H9 (cell line): ENCODE measurements at regions not wholly inside any gene's neighbourhood (a gene's known extent, or its start where the extent isn't known, plus 50 kb on each side); places are given as distances from the start of the nearest gene placed in this dataset.

ENCODE experiments used
- DNase-seq: peaks from one replicate; pipeline ENCODE4 v3.0.0-alpha.2; 2017
- H2AFZ ChIP-seq: one replicate; pipeline ENCODE4 v1.6.1; 2013; ENCODE audit warnings: mild to moderate bottlenecking, low read length, control low read depth, moderate library complexity
- H2AK5ac ChIP-seq: 2 replicates; pipeline ENCODE4 v1.6.1; 2013; ENCODE audit warnings: low read length, control low read depth, mixed read lengths; ENCODE audit not compliant: insufficient read length
- H2BK120ac ChIP-seq: one replicate; pipeline ENCODE4 v1.6.1; 2013; ENCODE audit warnings: low read depth, mild to moderate bottlenecking, low read length, control low read depth, inconsistent platforms; ENCODE audit not compliant: poor library complexity, severe bottlenecking
- H2BK12ac ChIP-seq: 2 replicates; pipeline ENCODE4 v1.6.1; 2013; ENCODE audit warnings: low read length, control low read depth, mixed read lengths, low read depth; ENCODE audit not compliant: insufficient read length
- H2BK15ac ChIP-seq: 2 replicates; pipeline ENCODE4 v1.6.1; 2013; ENCODE audit warnings: low read depth, low read length, control low read depth
- H2BK20ac ChIP-seq: one replicate; pipeline ENCODE4 v1.6.1; 2013; ENCODE audit warnings: low read depth, mild to moderate bottlenecking, low read length, control low read depth, inconsistent platforms; ENCODE audit not compliant: poor library complexity, severe bottlenecking
- H2BK5ac ChIP-seq: 2 replicates; pipeline ENCODE4 v1.6.1; 2013; ENCODE audit warnings: low read length, control low read depth, mixed read lengths; ENCODE audit not compliant: insufficient read length
- H3K14ac ChIP-seq: 2 replicates; pipeline ENCODE4 v1.6.1; 2013; ENCODE audit warnings: low read length, control low read depth; ENCODE audit not compliant: insufficient read depth
- H3K18ac ChIP-seq: 2 replicates; pipeline ENCODE4 v1.6.1; 2013; ENCODE audit warnings: low read depth, mild to moderate bottlenecking, mixed read lengths, low read length, control low read depth; ENCODE audit not compliant: insufficient read length
- H3K23ac ChIP-seq: 2 replicates; pipeline ENCODE4 v1.6.1; 2013; ENCODE audit warnings: low read length, control low read depth, mixed read lengths, low read depth; ENCODE audit not compliant: insufficient read length
- H3K23me2 ChIP-seq: 2 replicates; pipeline ENCODE4 v1.6.1; 2013; ENCODE audit warnings: low read depth, mild to moderate bottlenecking, mixed read lengths, low read length, control low read depth; ENCODE audit not compliant: insufficient read length, poor library complexity, severe bottlenecking
- H3K27ac ChIP-seq: 2 replicates; pipeline ENCODE4 v1.5.1; 2013; ENCODE audit warnings: low read length, control low read depth, mixed read lengths, low read depth; ENCODE audit not compliant: insufficient read length
- H3K27me3 ChIP-seq: 2 replicates; pipeline ENCODE4 v1.6.1; 2013; ENCODE audit warnings: low read length, control low read depth, inconsistent platforms; ENCODE audit not compliant: insufficient read depth
- H3K4ac ChIP-seq: 2 replicates; pipeline ENCODE4 v1.6.1; 2013; ENCODE audit warnings: low read depth, mild to moderate bottlenecking, control low read depth, inconsistent platforms, low read length, moderate library complexity
- H3K4me1 ChIP-seq: 2 replicates; pipeline ENCODE4 v1.6.1; 2013; ENCODE audit warnings: low read length, control low read depth, inconsistent platforms; ENCODE audit not compliant: insufficient read depth
- H3K4me2 ChIP-seq: 2 replicates; pipeline ENCODE4 v1.6.1; 2013; ENCODE audit warnings: low read length, control low read depth, mixed read lengths; ENCODE audit not compliant: insufficient read length, insufficient read depth
- H3K56ac ChIP-seq: 2 replicates; pipeline ENCODE4 v1.6.1; 2013; ENCODE audit warnings: low read depth, mild to moderate bottlenecking, mixed read lengths, low read length, control low read depth; ENCODE audit not compliant: insufficient read length
- H3K79me1 ChIP-seq: 2 replicates; pipeline ENCODE4 v1.6.1; 2013; ENCODE audit warnings: low read depth, mild to moderate bottlenecking, moderate library complexity, low read length, control low read depth, inconsistent platforms; ENCODE audit not compliant: insufficient read depth, poor library complexity, severe bottlenecking
- H3K79me2 ChIP-seq: 2 replicates; pipeline ENCODE4 v1.6.1; 2013; ENCODE audit warnings: low read length, control low read depth, inconsistent platforms; ENCODE audit not compliant: insufficient read depth
- H3K9ac ChIP-seq: 2 replicates; pipeline ENCODE4 v1.6.1; 2013; ENCODE audit warnings: low read length, control low read depth, mixed read lengths; ENCODE audit not compliant: insufficient read length; ENCODE audit errors: extremely low read depth
- H3K9me3 ChIP-seq: one replicate; pipeline ENCODE4 v1.6.1; 2013; ENCODE audit warnings: low read depth, low read length, inconsistent platforms; ENCODE audit not compliant: control insufficient read depth
- H3T11ph ChIP-seq: one replicate; pipeline ENCODE4 v1.6.1; 2013; ENCODE audit warnings: mild to moderate bottlenecking, low read length, control low read depth, inconsistent platforms
- H4K20me1 ChIP-seq: one replicate; pipeline ENCODE4 v1.6.1; 2013; ENCODE audit not compliant: control insufficient read depth, insufficient read length, insufficient read depth
- H4K5ac ChIP-seq: 2 replicates; pipeline ENCODE4 v1.6.1; 2013; ENCODE audit warnings: low read depth, mild to moderate bottlenecking, mixed read lengths, low read length, control low read depth; ENCODE audit not compliant: insufficient read length
- H4K8ac ChIP-seq: replicated peaks from 2 replicates; pipeline ENCODE4 v1.6.1; 2013; ENCODE audit warnings: low read length, control low read depth, mixed read lengths, low read depth; ENCODE audit not compliant: insufficient read length
- H4K91ac ChIP-seq: 2 replicates; pipeline ENCODE4 v1.6.1; 2013; ENCODE audit warnings: low read depth, mild to moderate bottlenecking, moderate library complexity, mixed read lengths, low read length, control low read depth; ENCODE audit not compliant: insufficient read length
- H3K27ac Mint-ChIP-seq, 3 experiments: 2 replicates in 2 of 3; 3 replicates in 1 of 3; pipeline ENCODE4 v1.8.0; 2020 to 2021; ENCODE audit warnings: mixed read lengths in 3 of 3, mild to moderate bottlenecking in 1 of 3, moderate library complexity in 1 of 3
- H3K27me3 Mint-ChIP-seq: 2 replicates; pipeline ENCODE4 v1.8.0; 2021; ENCODE audit warnings: low read depth, mild to moderate bottlenecking, moderate library complexity, mixed read lengths
- H3K36me3 Mint-ChIP-seq, 3 experiments: 2 replicates in 2 of 3; 3 replicates in 1 of 3; pipeline ENCODE4 v1.8.0; 2020 to 2021; ENCODE audit warnings: low read depth in 3 of 3, mixed read lengths in 3 of 3; ENCODE audit not compliant: insufficient read depth in 1 of 3
- H3K4me1 Mint-ChIP-seq, 2 experiments: 2 replicates each; pipeline ENCODE4 v1.8.0; 2020; ENCODE audit warnings: mixed read lengths in 2 of 2
- H3K4me3 Mint-ChIP-seq, 2 experiments: 2 replicates in 1 of 2; 3 replicates in 1 of 2; pipeline ENCODE4 v1.8.0; 2020 to 2021; ENCODE audit warnings: mild to moderate bottlenecking in 2 of 2, mixed read lengths in 2 of 2, moderate library complexity in 1 of 2
- H3K9me3 Mint-ChIP-seq, 2 experiments: 2 replicates in 1 of 2; 3 replicates in 1 of 2; pipeline ENCODE4 v1.8.0; 2020; ENCODE audit warnings: mild to moderate bottlenecking in 2 of 2, mixed read lengths in 2 of 2, moderate library complexity in 1 of 2
- WGBS: extraction: QIAGEN DNeasy Blood & Tissue Kit; methylation state at CpG from one replicate; pipeline ENCODE4 v1.1.7; 2013; ENCODE audit warnings: missing lambda C conversion rate, low lambda C conversion rate, mixed read lengths; ENCODE audit not compliant: insufficient read length; ENCODE audit errors: extremely low coverage; 5-methylcytosine and 5-hydroxymethylcytosine counted together
- TF ChIP-seq, protein P1 (sequence below): fragments of 200-600 bp; sonication (generic); conservative IDR thresholded peaks from 3 replicates; pipeline ENCODE4 v1.8.0; 2021; ENCODE audit warnings: antibody characterized with exemption, mild to moderate bottlenecking

GRCh38 chr2:4091869-4092268 is 388.5 kb downstream of the DCDC2C start:
- H2AK5ac ChIP-seq = no peak overlapping the region
- H4K8ac ChIP-seq = no peak overlapping the region
- no peak overlapping the region for H4K91ac ChIP-seq
- no peaks in the 10 kb centered on the region for H3K23me2 ChIP-seq
- no peak overlapping the region for H2BK5ac ChIP-seq
- no peak overlapping the region for H4K5ac ChIP-seq
- no peak overlapping the region for H2BK12ac ChIP-seq
- H3K4me2 ChIP-seq = no peak overlapping the region
- no peak overlapping the region for H2BK20ac ChIP-seq
- no peak overlapping the region for H3K18ac ChIP-seq
- H4K20me1 ChIP-seq = no peaks in the 10 kb centered on the region
- H3K36me3 Mint-ChIP-seq = no peaks in the 10 kb centered on the region; a peak in 1 of 7 replicates
- H3K4me1 Mint-ChIP-seq = peaks cover 12 to 13% of the 10 kb centered on the region in 2 experiments
- H3K4ac ChIP-seq = no peak overlapping the region
- H2AFZ ChIP-seq = no peak overlapping the region
- H3K9me3 ChIP-seq = no peaks in the 10 kb centered on the region
- H3K4me1 ChIP-seq = peaks cover 4% of the 10 kb centered on the region; the same call in 1 of the 2 replicates
- H3K14ac ChIP-seq = no peak overlapping the region
- no peaks in the 10 kb centered on the region; a peak in 1 of 5 replicates for H3K9me3 Mint-ChIP-seq
- no peak overlapping the region for H3K9ac ChIP-seq
- H3K23ac ChIP-seq = no peak overlapping the region
- H3K56ac ChIP-seq = no peak overlapping the region
- DNase-seq = no peak
- no CpG with 5 or more reads among the region's 3 CpGs for WGBS
- TF ChIP-seq, protein P1, sequence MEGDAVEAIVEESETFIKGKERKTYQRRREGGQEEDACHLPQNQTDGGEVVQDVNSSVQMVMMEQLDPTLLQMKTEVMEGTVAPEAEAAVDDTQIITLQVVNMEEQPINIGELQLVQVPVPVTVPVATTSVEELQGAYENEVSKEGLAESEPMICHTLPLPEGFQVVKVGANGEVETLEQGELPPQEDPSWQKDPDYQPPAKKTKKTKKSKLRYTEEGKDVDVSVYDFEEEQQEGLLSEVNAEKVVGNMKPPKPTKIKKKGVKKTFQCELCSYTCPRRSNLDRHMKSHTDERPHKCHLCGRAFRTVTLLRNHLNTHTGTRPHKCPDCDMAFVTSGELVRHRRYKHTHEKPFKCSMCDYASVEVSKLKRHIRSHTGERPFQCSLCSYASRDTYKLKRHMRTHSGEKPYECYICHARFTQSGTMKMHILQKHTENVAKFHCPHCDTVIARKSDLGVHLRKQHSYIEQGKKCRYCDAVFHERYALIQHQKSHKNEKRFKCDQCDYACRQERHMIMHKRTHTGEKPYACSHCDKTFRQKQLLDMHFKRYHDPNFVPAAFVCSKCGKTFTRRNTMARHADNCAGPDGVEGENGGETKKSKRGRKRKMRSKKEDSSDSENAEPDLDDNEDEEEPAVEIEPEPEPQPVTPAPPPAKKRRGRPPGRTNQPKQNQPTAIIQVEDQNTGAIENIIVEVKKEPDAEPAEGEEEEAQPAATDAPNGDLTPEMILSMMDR = no peak
- H3K4me3 Mint-ChIP-seq = no peak overlapping the region
- no peak overlapping the region for H3K27ac ChIP-seq
- no peak overlapping the region for H2BK120ac ChIP-seq
- no peaks in the 10 kb centered on the region for H3K27me3 ChIP-seq
- H3T11ph ChIP-seq = no peak overlapping the region
- H3K27me3 Mint-ChIP-seq = no peaks in the 10 kb centered on the region
- H3K79me2 ChIP-seq = no peaks in the 10 kb centered on the region
- no peak overlapping the region for H3K27ac Mint-ChIP-seq
- H3K79me1 ChIP-seq = no peaks in the 10 kb centered on the region
- no peak overlapping the region for H2BK15ac ChIP-seq
